Esophagus squamous epithelium (tissue), 5 donors: ENCODE measurements at regions not wholly inside any gene's neighbourhood (a gene's known extent, or its start where the extent isn't known, plus 50 kb on each side); places are given as distances from the start of the nearest gene placed in this dataset.
"Not testable (repeated sequence)": the region's sequence is repeated elsewhere in the genome, so short reads cannot be mapped to it uniquely, and the experiment has no call there.

Experiments
- DNase-seq: peaks from one replicate; lab custom pipeline; 2025; lab: John Stamatoyannopoulos, UW
- H3K27ac ChIP-seq, 4 donors: fragments of 200-600 bp; sonication (generic); one replicate each; pipeline ENCODE4 v1.5.1; 2016 to 2019; ENCODE audit warnings: mild to moderate bottlenecking in 1 of 4
- H3K27me3 ChIP-seq, 4 donors: fragments of 200-600 bp; sonication (generic); 1 replicate in 3 of 4; 2 replicates in 1 of 4; pipeline versions ENCODE4 v1.5.1 to v1.6.0; 2017 to 2021; ENCODE audit warnings: antibody characterized with exemption in 1 of 4
- H3K36me3 ChIP-seq, 3 donors: fragments of 200-600 bp; sonication (generic); one replicate each; pipeline ENCODE4 v1.5.1; 2016 to 2019
- H3K4me1 ChIP-seq, 3 donors: fragments of 200-600 bp; sonication (generic); one replicate each; pipeline ENCODE4 v1.5.1; 2017 to 2019
- H3K4me3 ChIP-seq, 4 donors: fragments of 200-600 bp; sonication (generic); 1 replicate in 3 of 4; 2 replicates in 1 of 4; pipeline ENCODE4 v1.5.1; 2016 to 2019; ENCODE audit warnings: mild to moderate bottlenecking in 2 of 4, moderate library complexity in 1 of 4
- H3K9me3 ChIP-seq, 3 donors: fragments of 200-600 bp; sonication (generic); one replicate each; pipeline ENCODE4 v1.5.1; 2016 to 2019
- POLR2A ChIP-seq, 4 donors: fragments of 450-650 bp; IDR thresholded peaks; one replicate each; pipeline ENCODE4 v1.6.1; 2017; ENCODE audit warnings: antibody characterized with exemption in 4 of 4, mild to moderate bottlenecking in 4 of 4, moderate library complexity in 3 of 4
- WGBS, 2 donors: methylation state at CpG; one replicate each; pipeline ENCODE4 v1.1.5; 2018; 5-methylcytosine and 5-hydroxymethylcytosine counted together
- intact Hi-C: fragments of 100-400 bp; cut with DNase I; formaldehyde crosslinking; loops from one replicate; pipeline ENCODE4 v1.15.0; 2022
- TF ChIP-seq, protein P1 (sequence below), 6 experiments: fragments of 450-650 bp in 4 of 6; fragments of 200-600 bp in 2 of 6; sonication (generic) in 2 of 6; IDR thresholded peaks; one replicate each; pipeline ENCODE4 v1.5.1; 2016 to 2019; ENCODE audit warnings: antibody characterized with exemption in 6 of 6, mild to moderate bottlenecking in 4 of 6, moderate library complexity in 4 of 6
- donor health status: DM: yes; HTN: yes; CAD: no.

GRCh38 chrX:4570151-4570550 lies 856.7 kb upstream of the PRKX start:
- Histone ChIP-seq H3K4me3 (no peak overlapping the region), H3K36me3 (no peaks in the 10 kb centered on the region), H3K9me3 (no peaks in the 10 kb centered on the region), H3K4me1 (no peaks in the 10 kb centered on the region), H3K27me3 (no peaks in the 10 kb centered on the region), H3K27ac (no peak overlapping the region)
- intact Hi-C loops, result no loop called here
- DNase-seq, result no peak
- no peak for TF ChIP-seq POLR2A (IDR thresholded peaks at IDR 0.05)
- TF ChIP-seq, protein P1, sequence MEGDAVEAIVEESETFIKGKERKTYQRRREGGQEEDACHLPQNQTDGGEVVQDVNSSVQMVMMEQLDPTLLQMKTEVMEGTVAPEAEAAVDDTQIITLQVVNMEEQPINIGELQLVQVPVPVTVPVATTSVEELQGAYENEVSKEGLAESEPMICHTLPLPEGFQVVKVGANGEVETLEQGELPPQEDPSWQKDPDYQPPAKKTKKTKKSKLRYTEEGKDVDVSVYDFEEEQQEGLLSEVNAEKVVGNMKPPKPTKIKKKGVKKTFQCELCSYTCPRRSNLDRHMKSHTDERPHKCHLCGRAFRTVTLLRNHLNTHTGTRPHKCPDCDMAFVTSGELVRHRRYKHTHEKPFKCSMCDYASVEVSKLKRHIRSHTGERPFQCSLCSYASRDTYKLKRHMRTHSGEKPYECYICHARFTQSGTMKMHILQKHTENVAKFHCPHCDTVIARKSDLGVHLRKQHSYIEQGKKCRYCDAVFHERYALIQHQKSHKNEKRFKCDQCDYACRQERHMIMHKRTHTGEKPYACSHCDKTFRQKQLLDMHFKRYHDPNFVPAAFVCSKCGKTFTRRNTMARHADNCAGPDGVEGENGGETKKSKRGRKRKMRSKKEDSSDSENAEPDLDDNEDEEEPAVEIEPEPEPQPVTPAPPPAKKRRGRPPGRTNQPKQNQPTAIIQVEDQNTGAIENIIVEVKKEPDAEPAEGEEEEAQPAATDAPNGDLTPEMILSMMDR (IDR thresholded peaks at IDR 0.05), result no peak
- 17 to 41% methylated on average over 1 of the region's 1 CpG for WGBS, 2 donors

DNA sequence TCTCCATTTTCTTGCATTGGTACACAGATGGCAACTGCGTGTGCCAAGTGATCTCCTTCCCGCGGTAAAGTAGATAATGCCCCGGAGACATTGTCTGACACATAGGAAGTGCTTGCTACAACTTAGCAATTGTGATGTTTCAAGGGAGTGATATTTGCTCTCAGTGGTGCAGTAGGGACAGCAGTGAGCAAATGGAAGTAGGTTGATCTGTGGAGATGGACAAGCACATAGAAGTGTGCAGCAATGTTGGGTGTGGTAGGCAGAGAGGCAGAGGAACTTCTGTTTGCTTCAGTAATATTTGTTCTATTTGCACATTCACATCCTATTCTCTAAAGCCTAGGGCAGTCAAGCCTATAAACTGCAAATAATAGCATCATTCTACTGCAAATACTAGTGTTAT lies 846.7 kb upstream of the PRKX start:
- DNase-seq, result no peak
- Histone ChIP-seq H3K27ac (no peak overlapping the region), H3K27me3 (no peaks in the 10 kb centered on the region), H3K4me3 (no peak overlapping the region), H3K36me3 (no peaks in the 10 kb centered on the region), H3K9me3 (no peaks in the 10 kb centered on the region), H3K4me1 (no peaks in the 10 kb centered on the region)
- 83% methylated on average over 2 of the region's 4 CpGs; no CpG with 5 or more reads in 1 of the 2 donors for WGBS, 2 donors
- TF ChIP-seq, protein P1 (IDR thresholded peaks at IDR 0.05), result no peak
- TF ChIP-seq POLR2A (IDR thresholded peaks at IDR 0.05), result no peak
- intact Hi-C loops, result no loop called here

- DNase-seq, result no peak
- intact Hi-C loops, result no loop called here
- Histone ChIP-seq H3K27ac (no peak overlapping the region), H3K36me3 (no peaks in the 10 kb centered on the region), H3K4me1 (no peaks in the 10 kb centered on the region), H3K9me3 (no peaks in the 10 kb centered on the region), H3K27me3 (no peaks in the 10 kb centered on the region), H3K4me3 (no peak overlapping the region)
- WGBS, 2 donors, result 60% methylated on average over 3 of the region's 3 CpGs; no CpG with 5 or more reads in 1 of the 2 donors
- TF ChIP-seq, protein P1 (IDR thresholded peaks at IDR 0.05), result no peak
- TF ChIP-seq POLR2A (IDR thresholded peaks at IDR 0.05), result no peak
These were observed 836.6 kb upstream of the PRKX start for GRCh38 chrX:4550018-4550417.

DNA sequence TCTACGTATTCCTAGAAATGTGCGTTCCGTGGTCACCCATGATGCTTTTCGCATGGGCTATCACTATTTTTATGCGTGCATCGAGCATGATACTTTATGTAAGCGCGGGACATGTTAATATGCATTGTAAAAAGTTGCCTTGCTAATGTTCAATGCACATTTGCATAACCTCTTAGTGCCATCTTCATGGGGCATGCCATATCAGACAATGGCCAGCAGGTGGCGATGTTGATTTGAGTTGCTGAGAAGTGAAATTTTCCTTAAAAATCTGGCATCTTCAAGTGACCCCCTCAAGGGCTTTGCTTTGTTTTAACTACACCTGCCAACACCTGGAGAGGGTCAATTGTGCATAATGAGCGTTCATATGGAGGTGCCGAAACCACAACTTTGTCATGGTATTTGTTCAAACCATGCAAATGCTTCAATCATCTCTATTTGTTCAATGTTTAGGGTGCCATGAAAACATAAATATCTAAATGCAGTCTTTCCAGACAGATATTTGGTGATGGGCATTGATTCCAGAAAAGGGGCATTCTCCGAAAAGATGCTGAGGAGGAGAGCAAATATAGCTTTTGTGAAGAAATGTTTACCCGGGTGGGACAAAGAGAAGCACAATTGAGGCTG lies 833.9 kb upstream of the PRKX start:
- H3K9me3 ChIP-seq, result no peaks in the 10 kb centered on the region
- no peak for TF ChIP-seq POLR2A (IDR thresholded peaks at IDR 0.05)
- TF ChIP-seq, protein P1 (IDR thresholded peaks at IDR 0.05), result peak; percentile 64 to 97 (median 78)
- H3K27ac ChIP-seq, result no peak overlapping the region
- no peak overlapping the region for H3K4me3 ChIP-seq
- no peaks in the 10 kb centered on the region for H3K36me3 ChIP-seq
- no peaks in the 10 kb centered on the region for H3K27me3 ChIP-seq
- H3K4me1 ChIP-seq, result no peaks in the 10 kb centered on the region
- intact Hi-C loops, result loop anchor here (10.0 kb wide), 1 partner anchor 567 kb away; no protein-coding TSS in a partner anchor
- DNase-seq, result no peak
- 35 to 36% methylated on average over 11 to 13 of the region's 13 CpGs for WGBS, 2 donors

- 45 to 50% methylated on average over 4 of the region's 5 CpGs for WGBS, 2 donors
- not testable (repeated sequence) for H3K27me3 ChIP-seq, H3K36me3 ChIP-seq, H3K4me3 ChIP-seq, H3K27ac ChIP-seq, H3K9me3 ChIP-seq, DNase-seq, H3K4me1 ChIP-seq
- intact Hi-C loops, result loop anchor here (10.0 kb wide), 1 partner anchor 569 kb away; no protein-coding TSS in a partner anchor
These were observed 832.7 kb upstream of the PRKX start for GRCh38 chrX:4546178-4546577.
